ENCODE measurements at regions not wholly inside any gene's neighbourhood (a gene's known extent, or its start where the extent isn't known, plus 50 kb on each side); places are given as distances from the start of the nearest gene placed in this dataset.

DNA sequence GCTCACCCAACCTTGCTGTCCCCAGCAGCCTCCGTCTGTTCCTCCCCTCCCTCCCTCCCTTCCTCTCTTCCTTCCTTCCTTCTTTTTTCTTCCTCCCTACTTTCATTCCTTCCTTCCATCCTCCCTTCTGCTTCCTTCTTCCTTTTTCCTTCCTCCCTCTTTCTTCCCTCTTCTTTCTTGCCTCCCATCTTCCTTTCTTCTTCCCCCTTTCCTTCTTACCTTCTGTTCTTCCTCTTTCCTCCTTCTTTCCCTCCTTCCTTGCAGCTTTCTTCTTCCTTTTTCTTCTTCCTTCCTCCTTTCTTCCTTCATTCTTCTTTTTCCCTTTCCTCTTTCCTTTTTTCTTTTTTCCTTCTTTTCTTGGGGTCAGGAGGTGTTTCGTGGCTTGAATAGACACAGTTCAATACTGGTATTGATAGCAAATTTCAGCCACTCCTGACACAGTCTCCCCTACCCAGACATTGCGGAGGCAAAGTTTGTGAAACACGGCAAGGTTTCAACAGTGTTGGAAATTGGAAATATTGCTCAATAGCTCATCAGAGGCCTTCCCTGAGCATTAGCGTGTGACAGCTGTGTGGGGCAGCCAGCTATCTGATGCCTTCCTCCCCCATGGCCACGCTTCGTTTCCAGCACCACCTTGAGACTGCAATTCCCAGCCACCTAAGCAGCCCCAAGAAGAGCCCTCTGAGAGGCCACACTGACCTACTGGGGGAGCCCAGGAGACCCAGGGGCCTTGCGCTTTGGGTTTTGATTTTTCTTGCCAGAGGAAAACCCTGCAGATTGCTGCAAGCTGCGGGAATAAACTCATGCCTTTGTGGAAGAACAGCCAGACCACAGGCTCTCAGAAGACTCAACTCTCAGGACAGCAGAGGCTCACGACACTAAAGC, 82.2 kb downstream of the KLF15 start:
- H3K36me3 Mint-ChIP-seq: no peaks in the 10 kb centered on the region
- no peak for ATAC-seq
- H3K4me3 Mint-ChIP-seq: no peak overlapping the region
- peaks cover 52% of the 10 kb centered on the region for H3K27me3 Mint-ChIP-seq
- no peaks in the 10 kb centered on the region for H3K4me1 Mint-ChIP-seq
- no peak overlapping the region for H3K27ac Mint-ChIP-seq
- H3K9me3 Mint-ChIP-seq: no peaks in the 10 kb centered on the region

DNA sequence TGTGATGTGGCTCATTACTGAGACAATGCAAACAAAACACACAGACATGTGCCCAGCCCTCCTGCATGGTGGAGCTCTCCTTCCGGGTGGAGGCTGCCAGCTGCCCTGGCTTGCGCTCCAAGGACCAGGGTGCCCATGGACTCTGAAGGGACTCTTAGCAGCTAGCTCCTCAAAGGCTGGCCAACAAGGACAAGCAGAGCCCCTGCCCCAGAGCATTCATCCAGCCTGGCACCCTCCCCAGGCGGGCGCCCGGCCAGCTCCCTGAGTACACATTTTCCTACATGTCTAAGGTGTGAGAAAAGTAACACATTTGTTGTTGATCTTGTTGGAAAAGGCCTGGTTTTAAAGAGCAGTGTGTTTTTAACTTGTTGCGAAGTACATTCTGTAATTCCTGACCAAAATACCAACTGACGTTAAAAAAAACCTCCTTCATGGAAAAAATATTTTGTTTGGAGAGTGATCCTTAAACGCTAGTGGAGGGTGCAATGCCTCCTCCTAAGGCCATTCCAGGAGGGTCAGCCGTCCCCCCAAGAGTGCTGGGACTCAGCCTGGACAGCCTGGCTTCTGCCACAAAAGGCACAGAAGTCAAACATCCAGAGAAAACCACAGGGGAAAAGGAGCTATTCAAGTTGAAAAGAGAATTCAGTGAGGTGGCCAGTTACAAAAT, 86.9 kb downstream of the KLF15 start:
- peaks cover 61% of the 10 kb centered on the region for H3K27me3 Mint-ChIP-seq
- H3K9me3 Mint-ChIP-seq: no peaks in the 10 kb centered on the region
- H3K4me3 Mint-ChIP-seq: no peak overlapping the region
- peaks cover 5% of the 10 kb centered on the region for H3K4me1 Mint-ChIP-seq
- ATAC-seq: no peak
- no peaks in the 10 kb centered on the region for H3K36me3 Mint-ChIP-seq
- H3K27ac Mint-ChIP-seq: no peak overlapping the region

DNA sequence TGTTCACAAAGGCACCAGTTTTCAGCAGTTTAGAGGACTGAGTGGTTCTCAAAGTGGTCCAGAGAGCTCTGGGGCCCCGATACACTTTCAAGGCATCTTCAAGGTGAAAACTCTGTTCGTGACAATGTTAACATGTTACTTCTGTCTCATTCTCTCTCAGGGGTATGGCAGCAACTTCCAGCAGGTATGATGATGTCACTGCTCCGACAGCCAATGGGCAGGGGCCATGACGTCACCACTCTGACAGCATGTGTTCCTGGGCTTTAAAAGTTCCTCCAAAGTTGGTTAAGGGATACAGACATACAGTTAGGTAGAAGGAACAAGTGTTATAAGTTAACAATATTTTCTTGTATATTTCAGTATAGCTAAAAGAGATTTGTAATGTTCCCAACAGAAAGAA, 87.9 kb downstream of the KLF15 start:
- Mint-ChIP-seq H3K4me1 (peaks cover 5% of the 10 kb centered on the region), H3K27ac (no peak overlapping the region), H3K36me3 (no peaks in the 10 kb centered on the region), H3K27me3 (peaks cover 60% of the 10 kb centered on the region), H3K4me3 (no peak overlapping the region), H3K9me3 (no peaks in the 10 kb centered on the region)
- ATAC-seq: no peak

DNA sequence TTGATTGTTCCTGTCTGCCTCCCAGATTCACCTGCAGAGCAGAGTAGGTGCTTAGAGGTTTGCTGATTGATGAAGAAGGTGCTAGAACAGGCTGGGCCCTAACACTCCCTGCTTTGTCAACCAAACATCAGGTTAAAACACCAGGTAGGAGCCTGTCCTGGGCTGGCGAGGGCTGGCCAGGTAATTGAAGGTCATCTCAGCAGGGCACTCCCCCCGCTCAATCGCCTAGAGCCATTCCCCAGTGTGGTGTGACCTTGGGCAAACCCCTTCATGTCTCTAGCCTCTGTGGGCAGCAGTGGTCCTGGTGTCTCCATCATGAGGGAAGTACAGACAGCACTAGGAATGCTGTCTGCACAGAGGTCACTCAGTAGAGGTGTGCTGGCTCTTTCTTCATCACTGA, 88.3 kb downstream of the KLF15 start:
- no peak for ATAC-seq
- Mint-ChIP-seq H3K9me3 (no peaks in the 10 kb centered on the region), H3K4me1 (peaks cover 5% of the 10 kb centered on the region), H3K27me3 (peaks cover 60% of the 10 kb centered on the region), H3K27ac (no peak overlapping the region), H3K36me3 (no peaks in the 10 kb centered on the region), H3K4me3 (no peak overlapping the region)

DNA sequence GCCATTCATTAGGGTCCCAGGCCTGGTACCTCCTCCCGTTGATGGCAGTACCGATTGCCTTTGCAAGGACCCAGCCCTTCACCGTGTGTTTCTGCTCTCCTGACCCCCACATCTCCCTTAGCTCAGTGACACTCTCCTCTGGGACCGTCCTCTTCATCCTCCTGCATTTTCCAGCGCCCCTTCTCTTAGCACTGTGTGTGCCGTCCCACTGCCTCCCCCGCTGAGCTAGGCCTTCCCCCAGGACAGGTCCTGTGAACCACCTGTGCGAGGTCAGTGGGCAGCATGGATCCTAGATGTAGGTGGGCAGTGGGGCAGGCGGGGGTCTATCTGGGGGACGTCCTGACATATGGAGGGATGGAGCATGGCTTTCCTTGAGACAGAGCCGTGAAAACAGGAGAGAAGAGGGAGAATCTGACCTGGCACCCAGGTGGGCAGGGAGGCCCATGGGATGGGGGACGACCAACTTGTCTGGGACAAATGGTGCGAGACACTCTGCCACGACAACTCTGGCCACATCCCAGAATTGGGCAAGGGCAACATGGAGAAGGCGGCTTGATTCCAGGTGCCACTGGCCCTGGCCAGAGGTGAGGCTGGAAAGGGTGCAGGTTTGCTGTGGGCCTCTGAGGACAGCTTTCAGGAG, 87.7 kb upstream of the ALDH1L1 start:
- no peak for ATAC-seq
- Mint-ChIP-seq H3K9me3 (no peaks in the 10 kb centered on the region), H3K27ac (no peak overlapping the region), H3K27me3 (peaks cover 60% of the 10 kb centered on the region), H3K4me1 (peaks cover 5% of the 10 kb centered on the region), H3K36me3 (no peaks in the 10 kb centered on the region), H3K4me3 (no peak overlapping the region)

DNA sequence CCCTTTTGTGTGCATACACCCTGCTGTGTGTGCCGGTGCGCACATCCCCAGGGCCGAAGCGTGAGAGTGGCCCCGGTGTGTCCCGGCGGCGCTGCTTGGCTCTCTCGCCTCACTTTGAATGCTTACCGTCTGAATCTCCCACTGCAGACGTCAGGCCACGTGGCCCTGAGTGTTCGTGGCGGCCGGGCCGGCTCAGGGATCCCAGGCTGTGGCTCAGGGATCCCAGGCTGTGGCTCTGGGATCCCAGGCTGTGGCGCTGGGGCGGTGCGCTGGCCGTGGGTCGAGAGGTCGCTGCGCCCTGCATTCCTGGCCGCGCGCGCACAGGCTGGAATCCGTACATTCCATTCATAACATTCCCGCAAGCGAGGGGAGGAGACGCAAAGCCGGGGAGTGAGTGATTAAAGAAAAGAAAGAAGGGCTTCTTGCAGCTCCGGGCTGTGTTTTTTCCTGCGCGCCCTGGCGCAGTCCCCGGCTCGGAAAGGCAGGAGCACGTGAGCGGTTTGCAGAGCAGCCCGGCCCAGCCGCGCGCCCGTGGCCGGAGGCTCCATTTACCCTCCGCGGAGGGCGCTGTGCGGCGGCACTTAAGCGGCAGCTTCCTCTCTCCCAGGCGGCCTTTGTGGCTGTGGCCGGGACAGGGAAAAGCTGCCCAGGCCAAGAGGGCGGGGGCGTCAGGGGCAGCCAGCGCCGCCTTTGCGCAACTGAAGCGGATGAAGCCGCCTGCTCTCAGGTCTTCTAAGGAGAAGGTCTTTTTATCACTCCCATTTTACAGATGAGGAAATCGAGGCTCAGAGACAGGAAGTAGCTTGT, 87.0 kb upstream of the ALDH1L1 start:
- no peak overlapping the region for H3K4me3 Mint-ChIP-seq
- H3K27me3 Mint-ChIP-seq: peaks cover 63% of the 10 kb centered on the region
- no peaks in the 10 kb centered on the region for H3K9me3 Mint-ChIP-seq
- no peak overlapping the region for H3K27ac Mint-ChIP-seq
- H3K36me3 Mint-ChIP-seq: no peaks in the 10 kb centered on the region
- ATAC-seq: no peak
- peaks cover 5% of the 10 kb centered on the region for H3K4me1 Mint-ChIP-seq

DNA sequence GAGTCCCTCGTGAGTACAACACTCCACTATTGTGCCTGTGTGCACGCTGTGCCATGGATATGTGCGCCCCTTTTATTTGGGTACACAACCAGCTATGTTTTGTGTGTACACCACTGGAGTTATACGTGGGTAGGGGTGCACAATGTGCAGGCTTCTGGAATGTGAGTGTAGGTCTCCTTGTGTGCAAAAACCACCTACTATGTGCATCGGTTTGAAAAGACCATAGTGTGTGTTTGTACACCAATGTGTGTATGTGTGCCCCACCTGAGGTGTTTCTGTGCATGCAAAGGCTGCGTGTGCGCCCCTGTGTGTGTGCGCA, 86.4 kb upstream of the ALDH1L1 start:
- peaks cover 5% of the 10 kb centered on the region for H3K4me1 Mint-ChIP-seq
- no peaks in the 10 kb centered on the region for H3K9me3 Mint-ChIP-seq
- H3K4me3 Mint-ChIP-seq: no peak overlapping the region
- peaks cover 69% of the 10 kb centered on the region for H3K27me3 Mint-ChIP-seq
- ATAC-seq: no peak
- no peak overlapping the region for H3K27ac Mint-ChIP-seq
- no peaks in the 10 kb centered on the region for H3K36me3 Mint-ChIP-seq

DNA sequence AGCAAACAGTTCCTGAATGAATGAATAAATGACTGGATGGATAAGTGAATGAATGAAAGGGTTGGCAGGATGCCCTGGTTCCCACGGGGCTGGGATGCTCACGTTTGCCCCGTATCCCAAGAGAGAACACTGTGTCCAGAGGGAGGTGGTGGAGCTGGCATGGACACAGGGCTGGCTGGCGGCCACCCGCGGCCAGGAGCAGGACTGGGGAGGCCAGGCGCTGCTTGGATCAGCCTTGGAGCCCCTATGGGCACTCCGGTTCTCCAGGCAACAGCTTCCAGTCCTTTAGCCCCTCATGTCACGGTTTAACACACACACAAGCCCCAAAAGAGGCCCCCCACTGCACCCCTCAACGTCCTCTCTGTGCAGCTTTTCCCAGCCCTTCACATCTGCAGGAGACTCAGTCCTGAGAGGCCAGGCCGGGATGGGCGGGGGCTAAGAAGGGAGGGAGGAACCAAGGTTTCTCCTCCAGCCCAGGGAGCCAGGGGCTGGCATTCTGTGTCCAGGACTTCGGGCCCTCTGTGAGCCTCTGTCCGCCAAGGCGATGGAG, 86.0 kb upstream of the ALDH1L1 start:
- Mint-ChIP-seq H3K27me3 (peaks cover 72% of the 10 kb centered on the region), H3K4me3 (no peak overlapping the region), H3K4me1 (peaks cover 5% of the 10 kb centered on the region), H3K9me3 (no peaks in the 10 kb centered on the region), H3K36me3 (no peaks in the 10 kb centered on the region), H3K27ac (no peak overlapping the region)
- ATAC-seq: no peak

DNA sequence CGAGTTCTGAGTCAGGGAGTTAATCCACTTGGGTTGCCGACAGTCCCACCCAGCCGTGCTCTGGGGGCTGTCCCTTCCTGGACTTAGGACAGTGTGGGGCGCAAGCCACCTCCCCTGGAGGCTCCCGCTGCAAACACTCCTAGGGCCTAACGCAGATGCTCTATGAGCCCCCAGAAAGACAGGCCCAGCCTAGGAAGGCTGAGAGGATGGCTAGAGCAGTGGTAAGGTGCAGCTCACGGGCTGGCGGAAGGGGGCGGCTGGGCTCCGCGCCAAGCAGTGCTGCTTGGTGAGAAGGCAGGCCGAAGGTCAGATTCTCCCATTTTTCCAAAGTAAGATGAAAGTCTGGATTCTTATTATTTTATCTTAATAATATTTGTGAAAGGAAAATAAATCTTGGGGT, 84.6 kb upstream of the ALDH1L1 start:
- H3K4me1 Mint-ChIP-seq: peaks cover 5% of the 10 kb centered on the region
- H3K27me3 Mint-ChIP-seq: peaks cover 82% of the 10 kb centered on the region

DNA sequence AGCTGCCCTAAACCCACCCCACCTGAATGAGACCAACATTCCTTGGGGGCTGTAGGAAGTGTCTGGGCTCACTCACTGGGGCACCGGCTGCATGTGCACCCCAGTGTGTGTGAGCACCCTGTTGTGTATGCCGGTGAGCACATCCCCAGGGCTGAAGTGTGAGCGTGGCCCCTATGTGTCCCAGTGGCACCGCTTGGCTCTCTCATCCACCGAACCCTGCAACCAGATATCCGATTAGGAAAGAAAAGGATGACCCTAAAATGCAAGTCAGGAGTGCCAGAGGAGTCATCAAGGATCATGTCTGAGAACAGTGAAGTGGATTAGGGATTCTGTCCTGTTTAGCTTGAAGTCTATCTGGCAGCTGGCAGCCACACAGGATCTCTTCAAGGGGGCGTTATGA, 84.0 kb upstream of the ALDH1L1 start:
- no peak for ATAC-seq
- peaks cover 5% of the 10 kb centered on the region for H3K4me1 Mint-ChIP-seq
- H3K9me3 Mint-ChIP-seq: peaks cover 3% of the 10 kb centered on the region
- H3K36me3 Mint-ChIP-seq: no peaks in the 10 kb centered on the region
- no peak overlapping the region for H3K4me3 Mint-ChIP-seq
- no peak overlapping the region for H3K27ac Mint-ChIP-seq
- H3K27me3 Mint-ChIP-seq: peaks cover 81% of the 10 kb centered on the region

More for the DNA sequence above, 84.6 kb upstream of the ALDH1L1 start:
- no peaks in the 10 kb centered on the region for H3K36me3 Mint-ChIP-seq
- no peak for ATAC-seq
- no peak overlapping the region for H3K27ac Mint-ChIP-seq
- H3K4me3 Mint-ChIP-seq: no peak overlapping the region
- peaks cover 3% of the 10 kb centered on the region for H3K9me3 Mint-ChIP-seq

DNA sequence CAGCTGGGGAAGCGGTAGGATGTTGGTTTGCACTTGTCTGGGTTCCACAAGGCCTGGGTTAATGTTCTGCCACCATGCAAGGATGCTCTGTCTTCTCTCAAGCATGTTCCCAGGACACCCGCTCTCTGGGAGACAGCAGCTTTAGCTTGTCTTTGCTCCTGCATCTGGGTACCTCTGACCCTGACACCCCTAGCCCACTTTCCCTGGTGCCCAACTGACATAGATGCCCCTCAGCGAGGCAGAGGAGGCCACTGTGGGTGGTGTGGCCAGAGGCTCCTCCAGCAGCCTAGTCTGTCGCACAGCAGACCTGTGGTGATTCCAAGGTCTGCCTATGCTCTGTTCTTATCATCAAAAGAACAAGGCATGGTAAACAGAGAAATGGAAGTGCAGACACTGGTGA, 83.6 kb upstream of the ALDH1L1 start:
- H3K27me3 Mint-ChIP-seq: peaks cover 77% of the 10 kb centered on the region
- no peak overlapping the region for H3K4me3 Mint-ChIP-seq
- no peak overlapping the region for H3K27ac Mint-ChIP-seq
- H3K36me3 Mint-ChIP-seq: no peaks in the 10 kb centered on the region
- no peak for ATAC-seq
- H3K4me1 Mint-ChIP-seq: peaks cover 5% of the 10 kb centered on the region
- peaks cover 3% of the 10 kb centered on the region for H3K9me3 Mint-ChIP-seq

DNA sequence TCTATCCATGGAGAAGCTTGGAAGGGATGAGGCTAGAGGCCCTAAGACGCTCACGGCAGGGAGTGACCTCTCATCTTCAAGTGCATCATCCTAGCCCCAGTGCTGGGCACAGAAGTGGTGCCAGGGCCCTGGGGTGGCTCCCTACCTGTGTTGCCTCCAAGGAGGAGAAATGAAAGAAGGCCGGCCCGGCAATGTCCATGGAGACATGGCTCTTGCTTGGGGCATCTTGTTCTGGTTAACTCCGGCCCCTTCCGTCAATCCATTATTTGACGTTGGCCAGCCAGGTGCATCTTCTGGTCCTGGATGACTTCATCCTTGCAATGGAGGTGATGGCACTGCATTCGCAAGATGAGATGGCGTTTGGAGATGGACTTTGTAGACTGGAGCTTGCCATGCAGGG, 83.2 kb upstream of the ALDH1L1 start:
- no peak overlapping the region for H3K4me3 Mint-ChIP-seq
- no peak overlapping the region for H3K27ac Mint-ChIP-seq
- H3K4me1 Mint-ChIP-seq: peaks cover 5% of the 10 kb centered on the region
- peaks cover 73% of the 10 kb centered on the region for H3K27me3 Mint-ChIP-seq
- no peak for ATAC-seq
- H3K9me3 Mint-ChIP-seq: peaks cover 3% of the 10 kb centered on the region
- H3K36me3 Mint-ChIP-seq: no peaks in the 10 kb centered on the region

DNA sequence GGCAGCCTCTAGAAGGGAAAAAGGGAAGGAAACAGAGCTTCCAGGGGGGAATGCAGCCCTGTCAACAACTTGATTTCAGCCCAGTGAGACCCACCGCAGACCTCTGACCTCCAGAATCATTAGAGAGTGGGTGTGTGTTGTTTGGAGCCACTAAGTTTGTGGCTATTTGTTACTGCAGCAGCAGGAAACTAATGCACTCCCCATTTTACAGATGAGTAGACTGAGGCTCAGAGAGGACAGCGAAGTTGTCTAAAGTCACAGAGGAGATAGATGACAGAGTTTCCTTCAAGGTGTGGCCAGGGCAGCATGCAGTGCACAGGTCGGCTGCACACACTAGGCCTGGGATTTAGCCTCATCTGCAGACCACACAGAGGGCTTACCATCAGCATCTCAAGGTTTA, 81.8 kb upstream of the ALDH1L1 start:
- ATAC-seq: no peak
- no peak overlapping the region for H3K4me3 Mint-ChIP-seq
- peaks cover 3% of the 10 kb centered on the region for H3K9me3 Mint-ChIP-seq
- peaks cover 2% of the 10 kb centered on the region for H3K4me1 Mint-ChIP-seq
- peaks cover 60% of the 10 kb centered on the region for H3K27me3 Mint-ChIP-seq
- no peak overlapping the region for H3K27ac Mint-ChIP-seq
- no peaks in the 10 kb centered on the region for H3K36me3 Mint-ChIP-seq

DNA sequence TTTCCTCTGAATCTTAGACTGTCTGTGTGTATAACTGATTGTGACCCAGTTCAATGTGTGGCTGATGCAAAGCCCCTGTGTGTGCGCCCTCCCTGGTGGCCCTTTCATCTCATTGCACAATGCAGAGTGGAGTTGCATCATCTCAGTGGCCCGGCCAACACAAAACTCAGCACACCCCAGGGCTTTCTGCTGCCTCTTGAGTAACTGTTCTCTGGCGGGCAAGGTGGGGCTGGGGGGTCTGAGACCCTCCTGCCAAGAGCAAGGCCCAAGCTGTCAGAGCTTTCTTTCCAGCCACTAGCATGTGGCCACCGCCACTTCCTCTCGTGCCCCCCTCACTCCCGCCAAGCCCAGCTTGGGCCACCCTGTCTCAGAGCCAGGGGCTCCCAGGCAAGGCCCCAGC, 80.7 kb upstream of the ALDH1L1 start:
- H3K27me3 Mint-ChIP-seq: peaks cover 62% of the 10 kb centered on the region
- H3K4me1 Mint-ChIP-seq: no peaks in the 10 kb centered on the region
- H3K36me3 Mint-ChIP-seq: no peaks in the 10 kb centered on the region
- no peak overlapping the region for H3K4me3 Mint-ChIP-seq
- no peak overlapping the region for H3K27ac Mint-ChIP-seq
- no peak for ATAC-seq
- H3K9me3 Mint-ChIP-seq: peaks cover 3% of the 10 kb centered on the region

All from stimulated activated memory B cell treated with anti-CD40 and anti-IgM and Interleukin-4, amounts not matched to agents 10 μg/mL and 1 μg/mL and 100 μg/mL, for 72 hours (primary cell).